ENCODE measurements at regions not wholly inside any gene's neighbourhood (a gene's known extent, or its start where the extent isn't known, plus 50 kb on each side); places are given as distances from the start of the nearest gene placed in this dataset.

DNA sequence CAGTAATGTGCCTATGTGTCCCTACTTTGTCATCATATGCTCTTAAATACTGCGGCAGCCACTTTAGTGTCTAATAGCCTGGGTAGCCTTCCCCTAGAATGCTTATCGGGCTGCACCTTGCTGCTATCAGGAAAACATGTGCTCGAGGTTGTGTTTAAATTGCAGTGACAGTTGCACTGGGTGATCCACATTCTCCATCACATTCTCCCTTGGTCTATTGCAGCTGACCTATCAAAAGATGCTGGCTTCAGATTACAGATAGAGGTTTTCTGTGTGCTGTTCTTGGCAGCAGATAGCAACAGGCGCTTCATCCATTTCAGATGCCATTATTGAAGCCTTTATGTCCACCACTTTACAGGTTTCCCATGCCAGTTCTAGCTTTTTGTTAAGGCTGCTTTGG is 130.1 kb upstream of the MDFIC start:
- H3K4me3 ChIP-seq (ENCODE audit: low read length) = no peak overlapping the region
- DNase-seq = no peak
- no peaks in the 10 kb centered on the region for H3K27me3 ChIP-seq (ENCODE audit: control insufficient read depth, insufficient read depth, low read length, poor library complexity, severe bottlenecking)
- Mint-ChIP-seq H3K27me3 (ENCODE audit: insufficient read depth) (no peaks in the 10 kb centered on the region), H3K27ac (no peak overlapping the region), H3K36me3 (ENCODE audit: low read depth) (no peaks in the 10 kb centered on the region), H3K4me1 (no peaks in the 10 kb centered on the region), H3K4me3 (no peak overlapping the region), H3K9me3 (no peaks in the 10 kb centered on the region)
- TF ChIP-seq, protein P1, sequence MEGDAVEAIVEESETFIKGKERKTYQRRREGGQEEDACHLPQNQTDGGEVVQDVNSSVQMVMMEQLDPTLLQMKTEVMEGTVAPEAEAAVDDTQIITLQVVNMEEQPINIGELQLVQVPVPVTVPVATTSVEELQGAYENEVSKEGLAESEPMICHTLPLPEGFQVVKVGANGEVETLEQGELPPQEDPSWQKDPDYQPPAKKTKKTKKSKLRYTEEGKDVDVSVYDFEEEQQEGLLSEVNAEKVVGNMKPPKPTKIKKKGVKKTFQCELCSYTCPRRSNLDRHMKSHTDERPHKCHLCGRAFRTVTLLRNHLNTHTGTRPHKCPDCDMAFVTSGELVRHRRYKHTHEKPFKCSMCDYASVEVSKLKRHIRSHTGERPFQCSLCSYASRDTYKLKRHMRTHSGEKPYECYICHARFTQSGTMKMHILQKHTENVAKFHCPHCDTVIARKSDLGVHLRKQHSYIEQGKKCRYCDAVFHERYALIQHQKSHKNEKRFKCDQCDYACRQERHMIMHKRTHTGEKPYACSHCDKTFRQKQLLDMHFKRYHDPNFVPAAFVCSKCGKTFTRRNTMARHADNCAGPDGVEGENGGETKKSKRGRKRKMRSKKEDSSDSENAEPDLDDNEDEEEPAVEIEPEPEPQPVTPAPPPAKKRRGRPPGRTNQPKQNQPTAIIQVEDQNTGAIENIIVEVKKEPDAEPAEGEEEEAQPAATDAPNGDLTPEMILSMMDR (conservative IDR thresholded peaks at IDR 0.05) = no peak
- no peak overlapping the region for H3K27ac ChIP-seq (ENCODE audit: low read depth, low read length)
- no peak overlapping the region for H3K9ac ChIP-seq (ENCODE audit: extremely low read depth, low read length, poor library complexity, severe bottlenecking)
- no peaks in the 10 kb centered on the region for H3K9me3 ChIP-seq (ENCODE audit: control insufficient read depth, low read length)
- H3K36me3 ChIP-seq (ENCODE audit: control insufficient read depth, insufficient read depth, low read length) = no peaks in the 10 kb centered on the region
- 92 to 95% methylated on average over 4 of the region's 4 CpGs for WGBS, 2 experiments (ENCODE audit: insufficient coverage in 1 of 2, insufficient read length in 1 of 2)
- H3K4me1 ChIP-seq (ENCODE audit: control insufficient read depth, insufficient read depth, low read length) = no peaks in the 10 kb centered on the region

DNA sequence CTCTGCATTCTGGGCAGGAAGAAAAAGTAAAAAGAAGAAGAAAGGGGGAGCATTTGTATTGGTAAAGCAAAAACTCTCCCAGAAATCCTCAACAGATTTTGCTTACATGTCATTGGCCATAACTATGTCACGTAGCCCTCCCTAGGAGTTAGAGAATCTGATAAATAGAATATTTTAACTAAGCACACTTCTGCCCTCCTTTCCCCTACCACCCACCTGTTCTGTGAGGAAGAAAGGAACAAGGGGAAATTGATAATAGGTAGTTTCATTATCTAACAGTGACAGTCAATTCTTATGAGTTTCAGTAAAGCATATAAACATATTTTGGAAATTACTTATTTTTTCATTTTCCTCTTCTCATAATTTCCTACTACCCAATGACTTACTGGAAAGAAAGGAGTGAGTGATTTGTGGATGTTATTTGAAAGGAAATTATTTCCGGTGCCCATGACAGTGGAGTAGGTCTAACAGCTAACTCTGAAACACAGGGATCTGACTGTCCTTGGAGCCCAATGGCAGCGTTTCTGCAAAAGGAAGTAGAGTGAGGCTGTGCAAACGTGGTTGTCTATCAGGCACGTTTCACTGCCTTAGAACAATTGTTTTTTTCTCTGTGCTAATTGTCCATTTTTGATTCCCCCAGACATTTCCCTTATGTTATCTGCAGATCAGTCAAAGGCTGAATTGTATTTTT is 128.6 kb upstream of the MDFIC start:
- TF ChIP-seq, protein P1 (conservative IDR thresholded peaks at IDR 0.05) = no peak
- no peak for DNase-seq
- Histone ChIP-seq H3K27ac (ENCODE audit: low read depth, low read length) (no peak overlapping the region), H3K27me3 (ENCODE audit: control insufficient read depth, insufficient read depth, low read length, poor library complexity, severe bottlenecking) (no peaks in the 10 kb centered on the region), H3K4me3 (ENCODE audit: low read length) (no peak overlapping the region), H3K36me3 (ENCODE audit: control insufficient read depth, insufficient read depth, low read length) (no peaks in the 10 kb centered on the region), H3K4me1 (ENCODE audit: control insufficient read depth, insufficient read depth, low read length) (no peaks in the 10 kb centered on the region), H3K9ac (ENCODE audit: extremely low read depth, low read length, poor library complexity, severe bottlenecking) (no peak overlapping the region), H3K9me3 (ENCODE audit: control insufficient read depth, low read length) (no peaks in the 10 kb centered on the region)
- no peaks in the 10 kb centered on the region for H3K27me3 Mint-ChIP-seq (ENCODE audit: insufficient read depth)
- H3K4me3 Mint-ChIP-seq = no peak overlapping the region
- no peak overlapping the region for H3K27ac Mint-ChIP-seq
- no peaks in the 10 kb centered on the region for H3K36me3 Mint-ChIP-seq (ENCODE audit: low read depth)
- H3K9me3 Mint-ChIP-seq = no peaks in the 10 kb centered on the region
- H3K4me1 Mint-ChIP-seq = no peaks in the 10 kb centered on the region
- 88 to 93% methylated on average over 4 of the region's 5 CpGs for WGBS, 2 experiments (ENCODE audit: insufficient coverage in 1 of 2, insufficient read length in 1 of 2)

DNA sequence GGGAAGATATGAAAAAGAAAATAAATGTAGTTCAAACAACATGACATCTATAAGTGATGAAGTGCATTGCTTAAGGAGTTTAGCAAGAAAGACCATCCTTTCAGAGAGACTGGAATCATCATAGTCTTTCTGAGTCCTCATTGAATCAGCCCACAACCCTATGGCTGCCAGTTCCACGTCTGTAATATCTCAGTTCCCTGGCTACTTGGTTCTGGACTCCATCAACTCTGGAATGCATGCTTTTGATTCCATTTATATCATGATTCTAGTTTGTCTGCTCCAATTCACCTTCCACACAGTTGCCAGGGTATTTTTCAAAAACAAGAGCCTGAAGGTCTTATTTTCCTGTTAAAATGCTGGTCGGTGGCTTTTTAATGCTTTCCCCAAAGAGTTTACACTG is 126.4 kb upstream of the MDFIC start:
- Mint-ChIP-seq H3K27me3 (ENCODE audit: insufficient read depth) (no peaks in the 10 kb centered on the region), H3K36me3 (ENCODE audit: low read depth) (no peaks in the 10 kb centered on the region), H3K4me1 (no peaks in the 10 kb centered on the region), H3K9me3 (no peaks in the 10 kb centered on the region), H3K4me3 (no peak overlapping the region), H3K27ac (no peak overlapping the region)
- no peaks in the 10 kb centered on the region for H3K36me3 ChIP-seq (ENCODE audit: control insufficient read depth, insufficient read depth, low read length)
- H3K27ac ChIP-seq (ENCODE audit: low read depth, low read length) = no peak overlapping the region
- no peaks in the 10 kb centered on the region for H3K4me1 ChIP-seq (ENCODE audit: control insufficient read depth, insufficient read depth, low read length)
- no peaks in the 10 kb centered on the region for H3K9me3 ChIP-seq (ENCODE audit: control insufficient read depth, low read length)
- no peaks in the 10 kb centered on the region for H3K27me3 ChIP-seq (ENCODE audit: control insufficient read depth, insufficient read depth, low read length, poor library complexity, severe bottlenecking)
- H3K9ac ChIP-seq (ENCODE audit: extremely low read depth, low read length, poor library complexity, severe bottlenecking) = no peak overlapping the region
- H3K4me3 ChIP-seq (ENCODE audit: low read length) = no peak overlapping the region
- TF ChIP-seq, protein P1 (conservative IDR thresholded peaks at IDR 0.05) = no peak
- 94 to 97% methylated on average over 2 of the region's 2 CpGs for whole genome bisulfite sequencing, 2 experiments (ENCODE audit: insufficient coverage in 1 of 2, insufficient read length in 1 of 2)
- no peak for DNase-seq
